GM23338 (cell line): ENCODE measurements at regions not wholly inside any gene's neighbourhood (a gene's known extent, or its start where the extent isn't known, plus 50 kb on each side); places are given as distances from the start of the nearest gene placed in this dataset.

Experiments
- CREB1 ChIP-seq: fragments of 250-450 bp; sonication (Bioruptor Pico); IDR thresholded peaks from 2 replicates; pipeline ENCODE4 v1.5.0; 2020; ENCODE audit warnings: low read depth, mild to moderate bottlenecking, moderate library complexity
- EZH2 ChIP-seq: fragments of 200-600 bp; sonication (generic); IDR thresholded peaks from one replicate; pipeline ENCODE4 v1.8.0; 2017; ENCODE audit warnings: antibody characterized with exemption, mild to moderate bottlenecking, low read depth; ENCODE audit not compliant: unreplicated experiment
- EZH2phosphoT487 ChIP-seq: fragments of 200-600 bp; sonication (generic); IDR thresholded peaks from one replicate; pipeline ENCODE4 v1.8.1; 2018; ENCODE audit warnings: antibody characterized with exemption; ENCODE audit not compliant: unreplicated experiment
- POLR2AphosphoS5 ChIP-seq: IDR thresholded peaks from 2 replicates; pipeline ENCODE4 v1.6.1; 2016; ENCODE audit warnings: antibody characterized with exemption, low read depth
- REST ChIP-seq: IDR thresholded peaks from one replicate; pipeline ENCODE4 v1.6.1; 2018; ENCODE audit warnings: antibody characterized with exemption; ENCODE audit not compliant: unreplicated experiment
- TF ChIP-seq, protein P1 (sequence below), 2 experiments: fragments of 200-600 bp in 1 of 2; sonication (generic) in 1 of 2; conservative IDR thresholded peaks; 2 replicates each; pipeline versions ENCODE4 v1.5.1 to v1.6.1; 2016 to 2017; ENCODE audit warnings: antibody characterized with exemption in 2 of 2, low read depth in 2 of 2, mild to moderate bottlenecking in 2 of 2, moderate library complexity in 1 of 2
- TF ChIP-seq, protein P2 (sequence below): IDR thresholded peaks from 2 replicates; pipeline ENCODE4 v1.6.1; 2016; ENCODE audit warnings: antibody characterized with exemption

DNA sequence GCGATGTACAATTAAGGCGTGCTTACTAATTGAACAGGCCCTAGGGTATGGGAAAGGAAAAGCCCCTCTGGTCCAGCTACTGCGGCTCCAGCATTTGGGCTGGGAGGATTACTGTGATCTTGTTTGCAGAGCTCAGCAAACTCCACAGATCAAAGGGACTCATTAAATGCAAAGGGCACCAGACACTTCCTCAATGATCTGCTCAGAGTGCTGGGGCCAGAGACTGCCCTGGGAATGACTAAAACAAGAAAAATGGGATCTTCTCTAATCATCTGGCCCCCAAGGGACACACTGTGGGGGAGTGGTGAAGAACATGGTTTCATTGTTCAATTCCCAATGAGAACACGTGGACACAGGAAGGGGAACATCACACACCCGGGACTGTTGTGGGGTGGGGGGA is 85.0 kb downstream of the MARCHF4 start:
- TF ChIP-seq, protein P1, sequence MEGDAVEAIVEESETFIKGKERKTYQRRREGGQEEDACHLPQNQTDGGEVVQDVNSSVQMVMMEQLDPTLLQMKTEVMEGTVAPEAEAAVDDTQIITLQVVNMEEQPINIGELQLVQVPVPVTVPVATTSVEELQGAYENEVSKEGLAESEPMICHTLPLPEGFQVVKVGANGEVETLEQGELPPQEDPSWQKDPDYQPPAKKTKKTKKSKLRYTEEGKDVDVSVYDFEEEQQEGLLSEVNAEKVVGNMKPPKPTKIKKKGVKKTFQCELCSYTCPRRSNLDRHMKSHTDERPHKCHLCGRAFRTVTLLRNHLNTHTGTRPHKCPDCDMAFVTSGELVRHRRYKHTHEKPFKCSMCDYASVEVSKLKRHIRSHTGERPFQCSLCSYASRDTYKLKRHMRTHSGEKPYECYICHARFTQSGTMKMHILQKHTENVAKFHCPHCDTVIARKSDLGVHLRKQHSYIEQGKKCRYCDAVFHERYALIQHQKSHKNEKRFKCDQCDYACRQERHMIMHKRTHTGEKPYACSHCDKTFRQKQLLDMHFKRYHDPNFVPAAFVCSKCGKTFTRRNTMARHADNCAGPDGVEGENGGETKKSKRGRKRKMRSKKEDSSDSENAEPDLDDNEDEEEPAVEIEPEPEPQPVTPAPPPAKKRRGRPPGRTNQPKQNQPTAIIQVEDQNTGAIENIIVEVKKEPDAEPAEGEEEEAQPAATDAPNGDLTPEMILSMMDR (conservative IDR thresholded peaks at IDR 0.05; ENCODE audit: low read depth in 2 of 2): no peak
- TF ChIP-seq EZH2: no peak
- TF ChIP-seq CREB1: no peak
- no peak for TF ChIP-seq REST
- TF ChIP-seq POLR2AphosphoS5: no peak
- no peak for TF ChIP-seq EZH2phosphoT487
- TF ChIP-seq, protein P2, sequence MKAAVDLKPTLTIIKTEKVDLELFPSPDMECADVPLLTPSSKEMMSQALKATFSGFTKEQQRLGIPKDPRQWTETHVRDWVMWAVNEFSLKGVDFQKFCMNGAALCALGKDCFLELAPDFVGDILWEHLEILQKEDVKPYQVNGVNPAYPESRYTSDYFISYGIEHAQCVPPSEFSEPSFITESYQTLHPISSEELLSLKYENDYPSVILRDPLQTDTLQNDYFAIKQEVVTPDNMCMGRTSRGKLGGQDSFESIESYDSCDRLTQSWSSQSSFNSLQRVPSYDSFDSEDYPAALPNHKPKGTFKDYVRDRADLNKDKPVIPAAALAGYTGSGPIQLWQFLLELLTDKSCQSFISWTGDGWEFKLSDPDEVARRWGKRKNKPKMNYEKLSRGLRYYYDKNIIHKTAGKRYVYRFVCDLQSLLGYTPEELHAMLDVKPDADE: no peak
